ENCODE measurements at regions not wholly inside any gene's neighbourhood (a gene's known extent, or its start where the extent isn't known, plus 50 kb on each side); places are given as distances from the start of the nearest gene placed in this dataset.

DNA sequence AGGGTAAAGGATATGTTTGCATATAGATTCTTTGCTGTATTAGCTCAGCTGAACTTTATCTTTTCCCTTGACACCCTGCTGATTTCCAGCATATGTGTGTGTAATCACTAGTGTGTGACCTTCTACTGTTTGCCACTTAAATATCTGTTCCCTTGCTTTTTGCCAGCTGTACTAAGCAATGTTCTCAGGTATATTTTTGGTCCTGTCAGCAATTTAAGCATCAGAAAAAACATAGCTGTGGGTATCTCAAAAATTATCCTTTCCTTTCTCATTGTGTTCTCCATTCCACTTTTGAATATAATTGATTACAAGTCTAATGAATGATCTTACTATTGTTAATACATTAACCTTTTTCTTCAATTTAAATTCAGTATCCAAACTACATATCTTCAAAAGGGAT lies 59.2 kb upstream of the CDH10 start:
- TF ChIP-seq, protein P1, sequence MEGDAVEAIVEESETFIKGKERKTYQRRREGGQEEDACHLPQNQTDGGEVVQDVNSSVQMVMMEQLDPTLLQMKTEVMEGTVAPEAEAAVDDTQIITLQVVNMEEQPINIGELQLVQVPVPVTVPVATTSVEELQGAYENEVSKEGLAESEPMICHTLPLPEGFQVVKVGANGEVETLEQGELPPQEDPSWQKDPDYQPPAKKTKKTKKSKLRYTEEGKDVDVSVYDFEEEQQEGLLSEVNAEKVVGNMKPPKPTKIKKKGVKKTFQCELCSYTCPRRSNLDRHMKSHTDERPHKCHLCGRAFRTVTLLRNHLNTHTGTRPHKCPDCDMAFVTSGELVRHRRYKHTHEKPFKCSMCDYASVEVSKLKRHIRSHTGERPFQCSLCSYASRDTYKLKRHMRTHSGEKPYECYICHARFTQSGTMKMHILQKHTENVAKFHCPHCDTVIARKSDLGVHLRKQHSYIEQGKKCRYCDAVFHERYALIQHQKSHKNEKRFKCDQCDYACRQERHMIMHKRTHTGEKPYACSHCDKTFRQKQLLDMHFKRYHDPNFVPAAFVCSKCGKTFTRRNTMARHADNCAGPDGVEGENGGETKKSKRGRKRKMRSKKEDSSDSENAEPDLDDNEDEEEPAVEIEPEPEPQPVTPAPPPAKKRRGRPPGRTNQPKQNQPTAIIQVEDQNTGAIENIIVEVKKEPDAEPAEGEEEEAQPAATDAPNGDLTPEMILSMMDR (IDR thresholded peaks at IDR 0.05; ENCODE audit: borderline replicate concordance, insufficient read depth, low read depth, low read length) = no peak
- no peak overlapping the region for H3K4me3 ChIP-seq (ENCODE audit: low read depth, low read length)

All from GM12875 (cell line).